RKO (cell line): ENCODE measurements at regions not wholly inside any gene's neighbourhood (a gene's known extent, or its start where the extent isn't known, plus 50 kb on each side); places are given as distances from the start of the nearest gene placed in this dataset.
"Not testable (repeated sequence)": the region's sequence is repeated elsewhere in the genome, so short reads cannot be mapped to it uniquely, and the experiment has no call there.

Source experiments
- DNase-seq: peaks from one replicate; pipeline ENCODE4 v3.0.0-alpha.2; 2016; ENCODE audit warnings: low spot score

- DNase-seq: no peak
Observed at GRCh38 chr12:93979189-93979588, 169.2 kb upstream of the PLXNC1 start.

- DNase-seq: no peak
Observed at GRCh38 chr12:93980711-93981110, 167.7 kb upstream of the PLXNC1 start.

GRCh38 chr12:93981411-93981810, 167.0 kb upstream of the PLXNC1 start:
- DNase-seq: no peak

- DNase-seq: peak; percentile 57
Observed at GRCh38 chr12:93982771-93983315, 165.5 kb upstream of the PLXNC1 start.

GRCh38 chr12:93984005-93984404, 164.4 kb upstream of the PLXNC1 start:
- no peak for DNase-seq

GRCh38 chr12:93989949-93990348, 158.4 kb upstream of the PLXNC1 start:
- no peak for DNase-seq

- no peak for DNase-seq
Observed at GRCh38 chr12:93990832-93991803, 157.3 kb upstream of the PLXNC1 start.

GRCh38 chr12:93991829-93992461, 156.4 kb upstream of the PLXNC1 start:
- no peak for DNase-seq

GRCh38 chr12:93994721-93995120, 153.7 kb upstream of the PLXNC1 start:
- no peak for DNase-seq

GRCh38 chr12:93996321-93996720, 152.1 kb upstream of the PLXNC1 start:
- no peak for DNase-seq

GRCh38 chr12:94001691-94002090, 146.7 kb upstream of the PLXNC1 start:
- no peak for DNase-seq

- DNase-seq: not testable (repeated sequence)
Observed at GRCh38 chr12:94002925-94003324, 145.5 kb upstream of the PLXNC1 start.

GRCh38 chr12:94007833-94008232, 140.5 kb upstream of the PLXNC1 start:
- DNase-seq: not testable (repeated sequence)

GRCh38 chr12:94010307-94010706, 138.1 kb upstream of the PLXNC1 start:
- no peak for DNase-seq

- DNase-seq: no peak
Observed at GRCh38 chr12:94012071-94012470, 136.3 kb upstream of the PLXNC1 start.

GRCh38 chr12:94012590-94012989, 135.8 kb upstream of the PLXNC1 start:
- DNase-seq: no peak

GRCh38 chr12:94017247-94017646, 131.1 kb upstream of the PLXNC1 start:
- not testable (repeated sequence) for DNase-seq

GRCh38 chr12:94020335-94020734, 128.0 kb upstream of the PLXNC1 start:
- no peak for DNase-seq

- DNase-seq: no peak
Observed at GRCh38 chr12:94023879-94024278, 124.5 kb upstream of the PLXNC1 start.

GRCh38 chr12:94025068-94025467, 123.3 kb upstream of the PLXNC1 start:
- DNase-seq: no peak

GRCh38 chr12:94025756-94026155, 122.6 kb upstream of the PLXNC1 start:
- DNase-seq: no peak

- no peak for DNase-seq
Observed at GRCh38 chr12:94026596-94026995, 121.8 kb upstream of the PLXNC1 start.

- no peak for DNase-seq
Observed at GRCh38 chr12:94027561-94027960, 120.8 kb upstream of the PLXNC1 start.
